SHP77 (cell line): ENCODE measurements at regions not wholly inside any gene's neighbourhood (a gene's known extent, or its start where the extent isn't known, plus 50 kb on each side); places are given as distances from the start of the nearest gene placed in this dataset.

Source experiments
- DNase-seq, 2 experiments: peaks; one replicate each; lab custom pipeline; 2025; lab: John Stamatoyannopoulos, UW

GRCh38 chr1:218772575-218772974 is 401.1 kb upstream of the LYPLAL1 start:
- DNase-seq: no peak

DNA sequence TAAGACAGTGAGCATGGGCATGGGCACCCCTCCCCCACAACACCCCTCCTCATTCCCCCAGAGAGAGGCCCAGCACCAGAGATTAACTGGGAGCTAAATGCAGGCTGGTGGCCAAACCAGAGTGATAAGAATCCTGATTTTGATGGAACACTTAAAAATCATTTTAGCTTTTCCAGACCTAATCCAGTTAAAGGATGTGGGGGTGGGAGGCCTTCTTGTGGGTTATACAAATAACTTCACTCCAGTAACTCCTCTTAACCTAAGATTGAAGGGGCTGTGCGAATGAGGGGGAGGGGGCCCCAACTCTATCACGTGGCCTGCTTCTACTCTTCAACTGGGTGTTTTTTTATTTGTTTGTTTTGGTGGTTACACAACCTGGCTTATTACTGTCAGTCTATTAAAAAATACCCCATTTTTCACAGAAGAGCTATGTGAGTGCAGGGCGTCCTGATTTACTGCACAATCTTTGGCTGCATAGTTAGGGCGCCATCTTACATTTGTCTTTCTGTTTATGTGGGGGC is 398.1 kb upstream of the LYPLAL1 start:
- DNase-seq: no peak

DNA sequence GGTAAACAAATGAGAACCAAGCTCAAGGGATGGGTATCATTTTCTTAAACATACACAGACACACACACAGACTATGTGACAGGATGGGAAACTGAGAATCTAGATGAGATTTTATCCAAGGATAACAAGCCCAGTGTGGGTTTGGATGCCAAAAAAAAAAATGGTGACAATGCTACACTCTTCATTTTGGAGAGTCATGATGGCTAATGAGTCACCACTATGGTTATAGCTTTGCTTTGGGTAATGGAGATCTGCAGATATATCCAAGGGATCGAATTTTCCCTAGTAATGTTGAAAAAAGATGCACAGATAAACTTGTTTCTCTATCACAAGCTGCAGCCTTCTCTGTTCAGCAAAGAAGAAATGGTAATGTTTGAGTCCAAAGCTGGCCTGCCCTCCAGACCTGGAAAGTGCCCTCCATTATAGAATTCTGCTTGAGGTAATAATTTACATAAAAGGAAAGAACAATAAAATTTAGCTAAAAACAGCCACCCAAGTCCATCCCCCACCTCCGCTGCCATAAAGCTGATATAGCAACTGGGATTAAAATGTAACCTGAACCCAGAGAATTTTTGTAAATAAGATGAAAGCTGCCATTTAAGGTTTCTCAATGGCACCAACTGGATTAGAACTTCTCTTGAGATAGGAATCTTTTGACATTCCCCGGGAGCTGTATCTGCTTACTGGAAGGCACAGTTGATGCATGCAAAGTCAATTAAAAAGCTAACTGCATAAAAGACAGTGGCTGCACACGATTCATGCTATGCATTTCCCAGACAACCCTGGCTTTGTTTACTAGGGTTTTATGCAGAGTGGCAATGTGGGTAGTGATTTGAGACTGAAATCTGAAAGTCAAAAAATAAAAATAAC is 395.2 kb upstream of the LYPLAL1 start:
- no peak for DNase-seq

DNA sequence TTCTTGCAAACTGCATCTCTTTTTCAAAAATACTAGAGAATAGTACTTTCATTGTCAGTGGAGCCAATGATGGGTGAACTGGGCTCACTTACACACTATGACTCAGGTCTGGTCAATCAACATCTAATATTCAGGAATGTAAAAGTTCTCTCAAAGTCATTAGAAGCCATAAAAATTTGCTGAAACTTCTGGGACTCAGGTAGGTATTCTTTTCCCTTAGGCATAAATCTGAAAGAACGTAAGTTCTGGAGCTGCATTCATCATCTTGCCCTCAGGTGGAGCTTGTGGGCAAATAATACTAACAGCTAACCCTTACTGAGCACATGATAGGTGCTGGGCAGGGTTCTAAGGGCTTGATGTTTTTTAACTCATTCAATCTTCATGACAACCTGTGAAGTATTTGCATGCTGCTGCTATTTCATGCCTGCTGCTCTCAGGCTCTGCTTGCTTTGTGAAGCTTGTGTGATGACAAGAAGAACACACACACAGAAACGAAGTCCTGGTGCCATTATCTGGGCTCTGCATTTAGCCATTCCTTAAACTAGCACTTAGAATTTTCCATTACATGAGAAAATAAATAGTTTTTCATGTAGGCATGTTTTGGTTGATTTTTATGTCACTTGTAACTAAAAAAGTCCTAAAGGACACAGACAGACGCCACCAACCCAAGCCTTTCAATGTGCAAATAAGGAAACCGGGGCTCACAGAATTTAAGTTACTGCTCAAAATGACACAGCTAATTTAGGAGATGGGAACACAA is 394.2 kb upstream of the LYPLAL1 start:
- no peak for DNase-seq

DNA sequence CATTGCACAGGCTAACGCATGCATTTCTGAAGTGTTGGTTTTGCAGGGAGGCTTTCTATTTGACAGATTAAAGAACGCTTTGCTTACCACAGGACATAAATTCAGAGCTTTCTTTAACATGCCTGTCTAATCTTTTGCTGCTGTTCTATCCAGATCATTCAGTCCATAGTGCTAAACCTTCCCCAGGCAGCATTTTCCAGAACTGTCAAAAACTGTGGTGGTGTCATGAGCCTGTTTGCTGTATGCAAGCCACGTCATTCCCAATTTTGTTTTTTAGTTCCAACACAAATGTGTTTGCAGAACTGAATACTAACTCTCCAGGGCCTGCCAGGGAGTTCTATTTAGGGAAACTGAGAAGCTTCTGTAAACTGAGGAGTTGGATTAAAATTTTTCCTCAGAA is 390.5 kb upstream of the LYPLAL1 start:
- DNase-seq: no peak

DNA sequence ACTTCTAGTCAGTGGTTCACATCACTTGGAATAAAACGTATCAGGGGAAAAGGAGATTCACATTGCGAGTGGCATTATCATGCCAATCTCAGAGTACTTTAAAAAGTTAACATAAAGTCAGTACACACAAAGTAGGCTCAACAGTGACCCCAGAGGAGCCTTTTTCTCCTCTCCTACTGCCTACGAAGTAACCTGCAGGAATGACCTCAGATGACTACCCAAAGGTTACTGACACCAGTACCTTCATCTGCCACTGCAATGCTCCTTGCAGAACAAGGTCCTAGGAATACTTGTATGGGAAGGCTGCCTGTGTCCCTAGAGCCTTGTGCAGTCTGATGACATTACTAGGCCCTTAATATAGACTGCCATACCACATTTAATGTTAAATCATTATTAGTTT is 389.8 kb upstream of the LYPLAL1 start:
- no peak for DNase-seq

DNA sequence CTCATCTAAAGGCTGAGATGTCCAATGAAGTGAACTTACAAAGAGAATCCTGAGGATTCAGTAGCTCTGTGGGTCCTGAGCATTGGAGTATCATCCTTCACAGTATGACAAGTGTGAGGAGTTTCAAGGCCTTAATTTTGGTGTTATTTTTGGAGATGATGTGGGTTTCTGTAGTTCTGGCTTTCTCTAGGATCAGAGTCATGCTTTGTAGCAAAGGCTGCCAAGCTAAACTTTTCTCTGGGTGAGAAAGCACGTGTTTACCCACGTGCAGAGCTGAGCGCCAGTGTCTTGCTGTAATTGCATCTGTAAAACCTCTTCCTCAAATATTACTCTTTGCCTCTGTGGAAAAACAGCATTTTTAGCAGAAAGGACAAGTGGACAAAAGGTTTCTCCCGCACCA is 387.8 kb upstream of the LYPLAL1 start:
- no peak for DNase-seq

DNA sequence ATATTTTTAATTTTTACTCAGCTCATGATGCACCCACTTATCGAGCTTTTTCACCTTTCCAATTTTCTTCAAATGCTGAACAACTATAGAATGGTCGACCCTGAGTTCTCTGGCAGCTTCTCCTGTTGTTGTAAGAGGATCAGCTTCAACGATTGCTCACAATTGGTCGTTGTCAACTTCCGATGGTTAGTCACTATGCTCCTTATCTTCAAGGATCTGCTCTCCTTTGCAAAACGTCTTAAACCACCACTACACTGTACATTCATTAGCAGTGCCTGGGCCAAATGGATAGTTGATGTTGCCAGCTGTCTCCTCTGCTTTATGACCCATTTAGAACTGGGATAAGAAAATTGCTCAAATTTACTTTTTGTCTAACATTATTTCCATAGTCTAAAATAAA is 385.9 kb upstream of the LYPLAL1 start:
- no peak for DNase-seq

DNA sequence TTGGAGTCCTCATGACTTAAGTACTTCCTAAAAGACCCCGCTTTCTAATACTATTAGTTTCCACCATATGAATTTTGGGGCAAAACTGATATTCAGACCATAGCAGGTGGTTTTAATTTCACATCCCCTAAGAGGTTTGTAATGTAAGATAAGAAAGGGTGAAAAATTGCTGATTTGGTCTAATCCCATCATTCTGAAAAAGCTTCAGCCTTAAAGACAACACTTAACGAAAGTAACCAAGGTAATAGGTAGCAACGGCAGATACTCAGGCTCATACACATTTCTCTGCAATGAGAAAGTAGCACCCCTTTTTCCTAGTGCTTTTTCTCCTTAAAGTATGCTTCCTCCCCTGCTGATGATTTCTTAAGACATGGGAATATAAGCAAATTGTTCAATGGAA is 376.9 kb upstream of the LYPLAL1 start:
- DNase-seq: no peak

DNA sequence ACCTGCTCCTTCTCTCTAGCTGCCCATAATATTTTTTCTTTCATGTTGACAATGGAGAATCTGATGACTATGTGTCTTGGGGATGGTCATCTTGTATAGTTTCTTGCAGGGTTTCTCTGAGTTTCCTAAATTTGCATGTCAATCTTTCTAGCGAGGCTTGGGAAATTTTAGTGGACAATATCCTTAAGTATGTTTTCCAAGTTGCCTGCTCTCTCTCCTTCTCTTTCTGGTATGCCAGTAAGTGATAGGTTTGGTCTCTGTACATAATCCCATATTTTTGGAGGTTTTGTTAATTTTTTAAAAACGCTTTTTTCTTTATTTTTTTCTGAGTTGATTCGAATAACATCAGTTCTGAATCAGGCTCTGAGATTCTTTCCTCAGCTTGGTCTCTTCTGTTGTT is 370.9 kb upstream of the LYPLAL1 start:
- no peak for DNase-seq

GRCh38 chr1:218803351-218803997 is 370.2 kb upstream of the LYPLAL1 start:
- DNase-seq: no peak

GRCh38 chr1:218804014-218804785 is 369.5 kb upstream of the LYPLAL1 start:
- DNase-seq: no peak

DNA sequence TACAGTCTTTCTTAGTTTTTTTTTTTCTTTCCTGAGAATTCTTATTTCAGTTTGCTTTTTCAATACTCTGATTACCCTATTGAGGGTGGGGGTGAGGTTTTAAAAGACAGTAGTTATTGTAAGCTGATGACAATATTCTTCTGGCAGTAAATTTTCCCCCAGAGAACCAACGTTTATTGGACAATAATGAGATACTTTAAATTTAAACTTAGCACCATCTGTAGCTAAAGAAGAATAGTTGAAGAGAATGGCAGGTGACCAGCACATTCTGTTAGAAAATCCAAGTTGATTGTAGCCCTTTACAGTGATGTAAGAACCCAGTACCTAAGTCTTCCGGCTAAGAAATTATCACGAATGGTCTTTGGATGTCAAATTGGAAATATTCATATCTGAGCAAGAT is 364.6 kb upstream of the LYPLAL1 start:
- DNase-seq: no peak

GRCh38 chr1:218809625-218810024 is 364.1 kb upstream of the LYPLAL1 start:
- no peak for DNase-seq

- no peak for DNase-seq
Observed at GRCh38 chr1:218810306-218810705, 363.4 kb upstream of the LYPLAL1 start.

GRCh38 chr1:218811497-218811896 is 362.2 kb upstream of the LYPLAL1 start:
- no peak for DNase-seq

- no peak for DNase-seq
Observed at GRCh38 chr1:218812360-218812759, 361.3 kb upstream of the LYPLAL1 start.

DNA sequence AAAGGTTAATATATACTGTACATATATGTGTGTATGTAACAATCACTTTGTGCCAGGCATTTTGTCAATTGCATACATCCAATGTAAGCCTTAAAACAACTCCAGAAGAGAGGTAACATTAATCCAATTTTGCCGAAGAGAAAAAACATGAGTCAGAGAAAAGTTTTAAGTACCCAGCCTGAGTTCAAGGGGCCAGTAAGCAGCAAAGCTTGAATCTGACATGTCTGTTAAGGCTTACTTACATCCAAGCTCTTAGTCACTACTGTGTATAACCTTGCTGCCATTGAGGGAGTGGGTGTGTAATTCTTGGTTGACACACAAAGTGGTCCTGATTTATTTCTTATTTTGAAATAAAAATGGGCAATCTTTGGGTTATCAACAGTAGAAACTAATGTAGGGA is 360.4 kb upstream of the LYPLAL1 start:
- DNase-seq: no peak

DNA sequence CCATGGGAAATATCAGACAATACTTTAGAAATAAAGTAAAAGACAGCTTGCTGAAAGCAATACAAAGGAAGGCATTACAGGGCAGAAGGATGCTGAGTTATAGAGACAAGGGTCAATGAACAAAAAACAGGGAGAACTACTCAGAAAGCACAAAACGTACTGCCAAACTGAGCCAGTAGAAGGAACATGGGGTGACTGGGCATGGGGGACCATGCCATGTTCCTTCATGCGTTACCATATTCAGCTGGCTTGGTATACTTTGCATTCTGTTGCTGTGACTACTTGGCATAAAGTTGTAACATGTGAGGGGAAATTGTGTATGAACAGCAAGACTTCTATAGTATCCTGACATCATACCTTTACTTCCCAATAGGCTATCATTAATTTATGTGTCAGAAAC is 358.6 kb upstream of the LYPLAL1 start:
- DNase-seq: no peak

- DNase-seq: no peak
Observed at GRCh38 chr1:218817071-218817470, 356.6 kb upstream of the LYPLAL1 start.

- DNase-seq: no peak
Observed at GRCh38 chr1:218817691-218818465, 355.8 kb upstream of the LYPLAL1 start.
